Right lobe of liver (tissue), 6 donors: ENCODE measurements at regions not wholly inside any gene's neighbourhood (a gene's known extent, or its start where the extent isn't known, plus 50 kb on each side); places are given as distances from the start of the nearest gene placed in this dataset.

Experiments
- ATAC-seq, 4 donors: fragments of 200-7000 bp; cut with Tn5 transposase; one replicate each; pipeline ENCODE4 v1.9.1; 2020; ENCODE audit warnings: mild to moderate bottlenecking in 4 of 4, moderate library complexity in 4 of 4
- DNase-seq, 3 donors: peaks; one replicate each; pipeline ENCODE4 v3.0.0-alpha.2; 2020
- H3K27ac ChIP-seq, 3 donors: fragments of 200-600 bp; one replicate each; pipeline ENCODE4 v1.8.0; 2022
- H3K27me3 ChIP-seq, 2 donors: fragments of 200-600 bp; one replicate each; pipeline ENCODE4 v1.8.0; 2022
- H3K36me3 ChIP-seq, 4 donors: fragments of 200-600 bp; sonication (generic) in 1 of 4; one replicate each; pipeline versions ENCODE4 v1.5.1 to v1.8.0; 2017 to 2022; ENCODE audit warnings: control low read depth in 1 of 4
- H3K4me1 ChIP-seq, 4 donors: fragments of 200-600 bp; sonication (generic) in 1 of 4; one replicate each; pipeline versions ENCODE4 v1.5.1 to v1.8.0; 2017 to 2022; ENCODE audit warnings: control low read depth in 1 of 4
- H3K4me3 ChIP-seq, 3 donors: fragments of 200-600 bp; one replicate each; pipeline ENCODE4 v1.8.0; 2022
- H3K9me3 ChIP-seq, 4 donors: fragments of 200-600 bp; sonication (generic) in 1 of 4; one replicate each; pipeline versions ENCODE4 v1.5.1 to v1.8.0; 2017 to 2022; ENCODE audit warnings: control low read depth in 1 of 4
- CTCF ChIP-seq, 4 donors: fragments of 200-600 bp in 3 of 4; fragments of 450-650 bp in 1 of 4; IDR thresholded peaks; one replicate each; pipeline versions ENCODE4 v1.5.1 to v1.8.0; 2016 to 2022; ENCODE audit warnings: antibody characterized with exemption in 4 of 4, mild to moderate bottlenecking in 2 of 4
- POLR2A ChIP-seq: fragments of 450-650 bp; IDR thresholded peaks from one replicate; pipeline ENCODE4 v1.6.1; 2017; ENCODE audit warnings: antibody characterized with exemption, mild to moderate bottlenecking
- WGBS: methylation state at CpG from one replicate; pipeline ENCODE4 v1.1.6; 2018; ENCODE audit warnings: low coverage, low lambda C conversion rate; ENCODE audit not compliant: insufficient coverage; ENCODE audit errors: missing lambda C conversion rate; 5-methylcytosine and 5-hydroxymethylcytosine counted together
- intact Hi-C, 2 donors: fragments of 100-400 bp; cut with DNase I; formaldehyde crosslinking; loops; one replicate each; pipeline versions ENCODE4 v1.11.2 to v1.14.1; 2022
- donor health status: DM: no; HTN: yes; CAD: no.
- donor health status: DM: no; HTN: no; CAD: no.
- donor health status: DM: no; HTN: no; CAD: no.
- donor health status: DM: no; HTN: yes; CAD: no.
- donor health status: DM: no; HTN: yes; CAD: no.

GRCh38 chr14:43764433-43764832 is 742.6 kb downstream of the FSCB start:
- Histone ChIP-seq H3K4me1 (no peaks in the 10 kb centered on the region), H3K9me3 (no peaks in the 10 kb centered on the region), H3K27me3 (no peaks in the 10 kb centered on the region), H3K36me3 (no peaks in the 10 kb centered on the region), H3K4me3 (no peak overlapping the region), H3K27ac (no peak overlapping the region)
- intact Hi-C loops = no loop called here
- no peak for DNase-seq
- TF ChIP-seq CTCF (IDR thresholded peaks at IDR 0.05) = no peak
- no peak for TF ChIP-seq POLR2A
- WGBS = 57% methylated on average over 1 of the region's 1 CpG
- no peak for ATAC-seq

- ATAC-seq (no peak), DNase-seq (no peak)
- TF ChIP-seq CTCF (IDR thresholded peaks at IDR 0.05) (no peak), POLR2A (no peak)
- Histone ChIP-seq H3K27ac (no peak overlapping the region), H3K4me1 (no peaks in the 10 kb centered on the region), H3K9me3 (no peaks in the 10 kb centered on the region), H3K27me3 (no peaks in the 10 kb centered on the region), H3K36me3 (no peaks in the 10 kb centered on the region), H3K4me3 (no peak overlapping the region)
- 79% methylated on average over 6 of the region's 6 CpGs for WGBS
- intact Hi-C loops = no loop called here
These were observed 751.4 kb downstream of the FSCB start for GRCh38 chr14:43755707-43756106.

GRCh38 chr14:43754838-43755237 is 752.2 kb downstream of the FSCB start:
- H3K36me3 ChIP-seq = no peaks in the 10 kb centered on the region
- no peak overlapping the region for H3K4me3 ChIP-seq
- DNase-seq (no peak), ATAC-seq (no peak)
- WGBS = 88% methylated on average over 3 of the region's 3 CpGs
- intact Hi-C loops = no loop called here
- no peaks in the 10 kb centered on the region for H3K4me1 ChIP-seq
- no peaks in the 10 kb centered on the region for H3K9me3 ChIP-seq
- H3K27ac ChIP-seq = no peak overlapping the region
- H3K27me3 ChIP-seq = no peaks in the 10 kb centered on the region
- no peak for TF ChIP-seq POLR2A
- TF ChIP-seq CTCF (IDR thresholded peaks at IDR 0.05) = no peak

- DNase-seq (no peak), ATAC-seq (no peak)
- WGBS = 79% methylated on average over 1 of the region's 1 CpG
- TF ChIP-seq CTCF (IDR thresholded peaks at IDR 0.05) (no peak), POLR2A (no peak)
- H3K4me3 ChIP-seq = no peak overlapping the region
- intact Hi-C loops = no loop called here
- H3K36me3 ChIP-seq = no peaks in the 10 kb centered on the region
- H3K9me3 ChIP-seq = no peaks in the 10 kb centered on the region
- H3K27ac ChIP-seq = no peak overlapping the region
- H3K27me3 ChIP-seq = no peaks in the 10 kb centered on the region
- H3K4me1 ChIP-seq = no peaks in the 10 kb centered on the region
These were observed 761.3 kb downstream of the FSCB start for GRCh38 chr14:43745746-43746145.

GRCh38 chr14:43735932-43736331 is 771.2 kb downstream of the FSCB start:
- intact Hi-C loops = no loop called here

More at GRCh38 chr14:43735932-43736331, 771.2 kb downstream of the FSCB start:
- WGBS = 83% methylated on average over 3 of the region's 3 CpGs
- Histone ChIP-seq H3K4me1 (no peaks in the 10 kb centered on the region), H3K36me3 (no peaks in the 10 kb centered on the region), H3K27me3 (no peaks in the 10 kb centered on the region), H3K4me3 (no peak overlapping the region), H3K27ac (no peak overlapping the region), H3K9me3 (no peaks in the 10 kb centered on the region)
- DNase-seq = no peak
- TF ChIP-seq CTCF (IDR thresholded peaks at IDR 0.05) (no peak), POLR2A (no peak)
- ATAC-seq = no peak
